Neuronal stem cell (in vitro differentiated cells): ENCODE measurements at regions not wholly inside any gene's neighbourhood (a gene's known extent, or its start where the extent isn't known, plus 50 kb on each side); places are given as distances from the start of the nearest gene placed in this dataset.

Experiments used
- DNase-seq: peaks from one replicate; pipeline ENCODE4 v3.0.0-alpha.2; 2013; ENCODE audit warnings: low spot score
- H2AFZ ChIP-seq: one replicate; pipeline ENCODE4 v1.6.1; 2013; ENCODE audit warnings: mild to moderate bottlenecking, low read length, inconsistent platforms
- H2AK5ac ChIP-seq: 2 replicates; pipeline ENCODE4 v1.6.1; 2013; ENCODE audit warnings: low read depth, mild to moderate bottlenecking, inconsistent platforms, low read length, moderate library complexity, mixed read lengths
- H2BK120ac ChIP-seq: 2 replicates; pipeline ENCODE4 v1.6.1; 2013; ENCODE audit warnings: low read depth, mild to moderate bottlenecking, inconsistent platforms, low read length, moderate library complexity, mixed read lengths
- H2BK12ac ChIP-seq: one replicate; pipeline ENCODE4 v1.6.1; 2013; ENCODE audit warnings: low read length, inconsistent platforms
- H2BK15ac ChIP-seq: 2 replicates; pipeline ENCODE4 v1.6.1; 2013; ENCODE audit warnings: mild to moderate bottlenecking, low read length, inconsistent platforms, mixed read lengths
- H2BK5ac ChIP-seq: one replicate; pipeline ENCODE4 v1.6.1; 2013; ENCODE audit warnings: inconsistent platforms, mild to moderate bottlenecking, low read length, moderate library complexity
- H3K14ac ChIP-seq: one replicate; pipeline ENCODE4 v1.6.1; 2013; ENCODE audit warnings: low read length, inconsistent platforms
- H3K18ac ChIP-seq: 2 replicates; pipeline ENCODE4 v1.6.1; 2013; ENCODE audit warnings: low read length, inconsistent platforms
- H3K23ac ChIP-seq: 2 replicates; pipeline ENCODE4 v1.6.1; 2013; ENCODE audit warnings: low read depth, mild to moderate bottlenecking, mixed read lengths, low read length, inconsistent platforms; ENCODE audit not compliant: poor library complexity
- H3K27ac ChIP-seq: replicated peaks from 3 replicates; pipeline ENCODE4 v1.5.1; 2013; ENCODE audit warnings: low read length, inconsistent platforms
- H3K27me3 ChIP-seq, 3 experiments: 2 replicates each; pipeline ENCODE4 v1.6.1; 2013; ENCODE audit warnings: low read length in 3 of 3, mild to moderate bottlenecking in 2 of 3, inconsistent platforms in 1 of 3, low read depth in 1 of 3, mixed read lengths in 1 of 3, moderate library complexity in 1 of 3; ENCODE audit not compliant: control insufficient read depth in 3 of 3, insufficient read depth in 3 of 3
- H3K36me3 ChIP-seq, 2 donors: replicated peaks in 1 of 2; 2 replicates each; pipeline ENCODE4 v1.6.1; 2013; ENCODE audit warnings: low read length in 2 of 2; ENCODE audit not compliant: control insufficient read depth in 2 of 2, insufficient read depth in 2 of 2
- H3K4ac ChIP-seq: 2 replicates; pipeline ENCODE4 v1.6.1; 2013; ENCODE audit warnings: inconsistent platforms, mild to moderate bottlenecking, low read length, moderate library complexity
- H3K4me1 ChIP-seq, 2 donors: 1 replicate in 1 of 2; 2 replicates in 1 of 2; pipeline ENCODE4 v1.6.1; 2013; ENCODE audit warnings: low read length in 2 of 2, low read depth in 1 of 2; ENCODE audit not compliant: control insufficient read depth in 2 of 2, insufficient read depth in 1 of 2
- H3K4me2 ChIP-seq: one replicate; pipeline ENCODE4 v1.6.1; 2013; ENCODE audit warnings: mild to moderate bottlenecking, low read length, inconsistent platforms; ENCODE audit not compliant: insufficient read depth, poor library complexity, severe bottlenecking
- H3K4me3 ChIP-seq, 2 donors: 2 replicates each; pipeline ENCODE4 v1.5.1; 2013; ENCODE audit warnings: low read length in 2 of 2, mild to moderate bottlenecking in 2 of 2, inconsistent platforms in 1 of 2, moderate library complexity in 1 of 2
- H3K79me1 ChIP-seq: one replicate; pipeline ENCODE4 v1.6.1; 2013; ENCODE audit warnings: low read depth, mild to moderate bottlenecking, inconsistent platforms, low read length, moderate library complexity
- H3K9ac ChIP-seq: one replicate; pipeline ENCODE4 v1.6.1; 2013; ENCODE audit warnings: mild to moderate bottlenecking, low read depth, low read length, inconsistent platforms; ENCODE audit not compliant: poor library complexity
- H3K9me3 ChIP-seq, 2 donors: replicated peaks in 1 of 2; 2 replicates each; pipeline versions ENCODE3 to v1.6.1; 2013; ENCODE audit warnings: low read length in 2 of 2, mild to moderate bottlenecking in 2 of 2, inconsistent platforms in 1 of 2, low read depth in 1 of 2, mixed read lengths in 1 of 2, moderate library complexity in 1 of 2; ENCODE audit not compliant: control insufficient read depth in 2 of 2, insufficient read depth in 1 of 2
- H4K8ac ChIP-seq: one replicate; pipeline ENCODE4 v1.6.1; 2013; ENCODE audit warnings: low read depth, mild to moderate bottlenecking, inconsistent platforms, low read length, moderate library complexity
- H4K91ac ChIP-seq: one replicate; pipeline ENCODE4 v1.6.1; 2013; ENCODE audit warnings: low read length, low read depth, mild to moderate bottlenecking, inconsistent platforms; ENCODE audit not compliant: poor library complexity
- WGBS, 2 donors: extraction: QIAGEN DNeasy Blood & Tissue Kit; methylation state at CpG; one replicate each; pipeline ENCODE4 v1.1.7; 2013; ENCODE audit warnings: missing lambda C conversion rate in 2 of 2, mixed read lengths in 1 of 2; ENCODE audit not compliant: insufficient read length in 2 of 2, insufficient replicate concordance in 1 of 2; ENCODE audit errors: extremely low coverage in 2 of 2; 5-methylcytosine and 5-hydroxymethylcytosine counted together

DNA sequence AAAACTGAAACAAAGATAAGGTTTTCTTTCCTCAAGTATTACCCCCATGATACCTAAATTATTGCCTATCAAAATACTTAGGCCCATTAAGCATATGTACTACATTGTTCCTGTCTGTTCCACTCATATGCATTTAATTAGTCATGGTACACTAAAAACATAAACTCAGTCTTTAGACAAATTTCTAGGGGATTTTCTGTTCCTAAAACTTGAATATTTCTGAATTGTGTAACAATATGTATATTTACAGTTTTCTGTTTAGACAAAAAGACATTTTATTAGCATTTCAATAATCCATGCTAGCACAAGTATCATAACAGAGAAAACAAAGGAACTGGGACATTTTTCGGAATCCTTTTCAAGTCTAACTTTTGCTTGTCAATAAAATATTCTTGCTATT is 234.2 kb downstream of the CRPPA start:
- Histone ChIP-seq H3K4ac (no peak overlapping the region), H3K4me3 (no peak overlapping the region), H2AFZ (no peak overlapping the region), H2BK12ac (no peak overlapping the region), H3K9ac (no peak overlapping the region), H3K9me3 (no peaks in the 10 kb centered on the region), H2AK5ac (no peak overlapping the region), H3K14ac (no peak overlapping the region), H3K23ac (no peak overlapping the region), H4K8ac (no peak overlapping the region), H3K36me3 (no peaks in the 10 kb centered on the region), H3K27ac (no peak overlapping the region), H3K18ac (no peak overlapping the region), H2BK120ac (no peak overlapping the region), H3K79me1 (no peaks in the 10 kb centered on the region), H3K27me3 (no peaks in the 10 kb centered on the region), H2BK15ac (no peak overlapping the region), H3K4me2 (no peak overlapping the region), H4K91ac (no peak overlapping the region), H3K4me1 (no peaks in the 10 kb centered on the region), H2BK5ac (no peak overlapping the region)
- DNase-seq = no peak
- no CpG with 5 or more reads among the region's 1 CpG for WGBS, 2 donors

DNA sequence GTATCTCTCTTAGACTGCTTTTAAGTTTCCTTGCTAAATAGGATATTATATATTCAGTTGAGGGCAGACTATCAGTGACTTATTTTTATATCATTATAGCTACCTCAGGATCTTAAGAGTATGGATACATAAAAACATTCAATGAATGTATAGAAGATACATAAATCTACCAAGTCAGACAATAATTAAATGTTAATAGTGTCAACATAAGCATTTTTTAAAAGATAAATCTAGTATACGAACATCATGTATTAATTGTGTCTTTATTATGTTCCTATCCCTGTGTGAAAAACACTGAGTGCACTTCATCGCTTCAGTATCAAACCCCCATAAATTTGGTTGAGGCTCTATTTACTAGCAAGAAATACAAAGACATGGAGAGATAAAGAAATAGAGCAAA is 242.8 kb downstream of the CRPPA start:
- no peak for DNase-seq

DNA sequence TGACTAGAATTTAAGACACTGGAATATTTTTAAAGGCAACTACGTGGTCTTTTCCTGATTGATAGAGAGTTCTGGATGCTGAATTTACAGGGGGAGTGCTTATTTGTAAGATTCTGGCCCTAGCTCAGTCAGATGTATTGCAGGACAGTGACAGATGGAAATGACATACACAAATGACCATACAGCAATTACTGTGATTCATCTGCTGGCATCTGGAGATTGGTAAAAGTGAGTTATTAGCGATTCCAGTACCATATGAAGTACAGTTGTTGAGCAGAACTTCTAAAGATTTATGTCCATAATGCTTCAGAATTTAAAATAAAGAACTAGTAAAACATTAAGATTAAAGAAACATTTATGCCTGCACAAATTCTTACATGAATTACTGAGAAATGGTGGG is 243.2 kb downstream of the CRPPA start:
- Histone ChIP-seq H3K4ac (no peak overlapping the region), H2BK15ac (no peak overlapping the region), H3K4me1 (no peaks in the 10 kb centered on the region), H4K8ac (no peak overlapping the region), H3K4me2 (no peak overlapping the region), H3K23ac (no peak overlapping the region), H2BK5ac (no peak overlapping the region), H3K4me3 (no peak overlapping the region), H3K14ac (no peak overlapping the region), H2AK5ac (no peak overlapping the region), H3K36me3 (no peaks in the 10 kb centered on the region), H3K18ac (no peak overlapping the region), H3K79me1 (no peaks in the 10 kb centered on the region), H3K9me3 (no peaks in the 10 kb centered on the region), H2BK12ac (no peak overlapping the region), H2AFZ (no peak overlapping the region), H3K27me3 (no peaks in the 10 kb centered on the region), H4K91ac (no peak overlapping the region), H3K9ac (no peak overlapping the region), H2BK120ac (no peak overlapping the region), H3K27ac (no peak overlapping the region)
- WGBS, 2 donors = no CpG with 5 or more reads among the region's 2 CpGs
- no peak for DNase-seq

More for the DNA sequence above, 242.8 kb downstream of the CRPPA start:
- Histone ChIP-seq H4K91ac (no peak overlapping the region), H3K18ac (no peak overlapping the region), H3K4me2 (no peak overlapping the region), H2BK12ac (no peak overlapping the region), H3K27me3 (no peaks in the 10 kb centered on the region), H3K4ac (no peak overlapping the region), H2BK120ac (no peak overlapping the region), H3K9me3 (no peaks in the 10 kb centered on the region), H3K23ac (no peak overlapping the region), H3K14ac (no peak overlapping the region), H3K36me3 (no peaks in the 10 kb centered on the region), H3K4me1 (no peaks in the 10 kb centered on the region), H2AK5ac (no peak overlapping the region), H3K4me3 (no peak overlapping the region), H2AFZ (no peak overlapping the region), H3K79me1 (no peaks in the 10 kb centered on the region), H4K8ac (no peak overlapping the region), H3K27ac (no peak overlapping the region), H2BK5ac (no peak overlapping the region), H3K9ac (no peak overlapping the region), H2BK15ac (no peak overlapping the region)
- no CpG with 5 or more reads among the region's 2 CpGs for WGBS, 2 donors

DNA sequence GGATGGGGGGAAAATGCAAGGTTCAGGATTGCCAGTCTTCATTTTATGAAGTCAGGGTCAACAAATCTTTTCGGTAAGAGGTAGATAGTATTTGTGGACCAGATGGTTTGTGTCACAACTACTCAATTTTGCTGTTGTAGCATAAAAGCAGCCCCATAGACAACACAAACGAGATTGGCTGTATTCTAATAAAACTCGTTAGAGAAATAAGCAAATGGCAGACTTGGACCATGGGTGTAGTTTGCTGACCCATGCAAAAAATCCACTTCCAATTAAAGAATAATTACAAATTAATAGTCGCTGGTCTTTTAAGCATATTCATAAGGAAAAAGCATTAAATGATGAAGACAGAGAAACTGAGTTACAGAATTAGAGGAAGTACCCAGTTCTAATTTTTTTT is 247.1 kb downstream of the CRPPA start:
- Histone ChIP-seq H3K4me2 (no peak overlapping the region), H2BK120ac (no peak overlapping the region)

More for the DNA sequence above, 247.1 kb downstream of the CRPPA start:
- Histone ChIP-seq H4K8ac (no peak overlapping the region), H2AK5ac (no peak overlapping the region), H3K18ac (no peak overlapping the region), H3K36me3 (no peaks in the 10 kb centered on the region), H3K9ac (no peak overlapping the region), H2AFZ (no peak overlapping the region), H3K14ac (no peak overlapping the region), H3K9me3 (peaks cover 0 to 2% of the 10 kb centered on the region in 2 donors), H3K79me1 (no peaks in the 10 kb centered on the region), H3K27ac (no peak overlapping the region), H3K27me3 (no peaks in the 10 kb centered on the region), H3K4me1 (no peaks in the 10 kb centered on the region), H2BK5ac (no peak overlapping the region), H2BK12ac (no peak overlapping the region), H3K23ac (no peak overlapping the region), H4K91ac (no peak overlapping the region), H3K4me3 (no peak overlapping the region), H2BK15ac (no peak overlapping the region), H3K4ac (no peak overlapping the region)
- no CpG with 5 or more reads among the region's 4 CpGs for WGBS, 2 donors
- no peak for DNase-seq
